ENCODE measurements at regions not wholly inside any gene's neighbourhood (a gene's known extent, or its start where the extent isn't known, plus 50 kb on each side); places are given as distances from the start of the nearest gene placed in this dataset.

DNA sequence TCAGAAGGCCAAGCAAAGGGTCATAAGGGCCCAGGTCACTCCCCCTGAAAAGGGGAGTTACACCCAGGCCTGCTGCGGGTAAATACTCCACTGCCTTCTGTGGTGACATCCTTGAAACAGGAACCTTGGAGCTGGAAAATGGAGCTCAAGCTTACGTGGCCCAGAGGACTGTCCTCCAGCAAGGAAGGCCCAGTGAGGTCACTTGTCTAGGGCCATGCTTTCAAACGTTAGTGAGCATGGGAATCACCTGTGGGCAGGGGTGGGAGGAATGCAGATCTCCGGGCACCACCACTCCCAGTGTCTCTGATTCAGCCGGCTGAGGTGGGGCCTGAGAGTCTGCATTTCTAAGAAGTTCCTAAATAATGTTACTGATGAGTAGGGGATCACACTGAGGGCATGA lies 140.5 kb upstream of the CCND2 start:
- TF ChIP-seq, protein P1, sequence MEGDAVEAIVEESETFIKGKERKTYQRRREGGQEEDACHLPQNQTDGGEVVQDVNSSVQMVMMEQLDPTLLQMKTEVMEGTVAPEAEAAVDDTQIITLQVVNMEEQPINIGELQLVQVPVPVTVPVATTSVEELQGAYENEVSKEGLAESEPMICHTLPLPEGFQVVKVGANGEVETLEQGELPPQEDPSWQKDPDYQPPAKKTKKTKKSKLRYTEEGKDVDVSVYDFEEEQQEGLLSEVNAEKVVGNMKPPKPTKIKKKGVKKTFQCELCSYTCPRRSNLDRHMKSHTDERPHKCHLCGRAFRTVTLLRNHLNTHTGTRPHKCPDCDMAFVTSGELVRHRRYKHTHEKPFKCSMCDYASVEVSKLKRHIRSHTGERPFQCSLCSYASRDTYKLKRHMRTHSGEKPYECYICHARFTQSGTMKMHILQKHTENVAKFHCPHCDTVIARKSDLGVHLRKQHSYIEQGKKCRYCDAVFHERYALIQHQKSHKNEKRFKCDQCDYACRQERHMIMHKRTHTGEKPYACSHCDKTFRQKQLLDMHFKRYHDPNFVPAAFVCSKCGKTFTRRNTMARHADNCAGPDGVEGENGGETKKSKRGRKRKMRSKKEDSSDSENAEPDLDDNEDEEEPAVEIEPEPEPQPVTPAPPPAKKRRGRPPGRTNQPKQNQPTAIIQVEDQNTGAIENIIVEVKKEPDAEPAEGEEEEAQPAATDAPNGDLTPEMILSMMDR (IDR thresholded peaks at IDR 0.05; ENCODE audit: control insufficient read depth, insufficient read depth, low read depth, low read length, missing control alignments) = no peak
- DNase-seq (ENCODE audit: low read depth) = no peak
- H3K4me3 ChIP-seq (ENCODE audit: control insufficient read depth, low read depth, low read length) = no peak overlapping the region

DNA sequence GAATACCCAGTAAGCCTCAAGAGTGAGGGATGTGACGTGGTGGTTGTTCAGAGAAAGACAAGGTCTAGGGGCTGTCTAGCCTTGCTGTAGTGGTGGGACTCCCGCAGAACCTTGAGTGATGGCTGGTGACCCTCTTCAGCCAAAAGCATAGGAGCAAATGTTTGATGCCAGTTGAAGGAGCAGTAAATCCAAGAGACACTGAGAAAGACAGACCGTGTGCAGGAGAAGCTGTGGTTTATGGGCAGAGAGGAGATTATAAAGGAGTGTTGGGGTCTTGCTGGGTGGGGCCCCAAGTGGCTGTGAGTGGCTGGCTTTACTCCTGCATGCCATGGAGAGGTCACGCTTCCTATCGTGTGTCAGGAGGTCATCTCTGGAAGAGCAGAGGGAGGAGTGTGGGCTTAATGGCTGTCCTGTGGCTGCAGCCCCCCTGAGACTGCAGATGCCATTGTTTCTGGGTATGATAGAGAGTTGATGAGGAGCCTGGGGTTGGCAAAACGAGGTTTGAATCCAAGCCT lies 152.0 kb upstream of the CCND2 start:
- no peak for DNase-seq (ENCODE audit: low read depth)
- no peak overlapping the region for H3K4me3 ChIP-seq (ENCODE audit: control insufficient read depth, low read depth, low read length)
- TF ChIP-seq, protein P1 (IDR thresholded peaks at IDR 0.05; ENCODE audit: control insufficient read depth, insufficient read depth, low read depth, low read length, missing control alignments) = no peak

DNA sequence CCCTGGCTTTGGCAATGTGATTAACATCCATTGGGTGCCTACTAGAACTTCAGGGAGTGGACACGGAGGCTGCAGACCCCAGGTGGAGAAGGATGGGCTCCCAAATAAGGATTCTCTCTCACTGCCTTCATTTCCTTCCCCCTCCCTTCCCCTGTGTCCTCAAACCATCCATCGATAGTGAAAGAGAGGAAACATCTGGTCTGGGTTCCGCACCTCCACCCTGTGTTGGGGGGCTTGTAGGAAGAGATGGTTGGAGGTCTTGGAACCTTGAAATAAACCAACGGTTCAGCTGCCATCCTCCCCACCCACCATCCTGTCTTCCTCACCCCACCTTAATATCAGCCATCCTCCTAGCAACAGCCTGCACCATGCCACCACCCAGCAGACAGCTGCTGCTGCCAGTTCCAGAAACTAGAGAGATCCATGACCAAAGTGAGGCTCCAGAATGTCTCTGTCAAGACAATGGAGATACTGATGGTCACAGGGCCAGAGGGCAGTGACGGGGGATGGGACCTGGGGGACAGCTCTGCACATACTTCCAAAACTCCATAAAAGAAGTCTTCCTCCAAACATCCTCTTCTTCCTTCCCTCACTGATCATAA lies 153.1 kb upstream of the CCND2 start:
- TF ChIP-seq, protein P1 (IDR thresholded peaks at IDR 0.05; ENCODE audit: control insufficient read depth, insufficient read depth, low read depth, low read length, missing control alignments) = no peak
- DNase-seq (ENCODE audit: low read depth) = no peak
- H3K4me3 ChIP-seq (ENCODE audit: control insufficient read depth, low read depth, low read length) = no peak overlapping the region

DNA sequence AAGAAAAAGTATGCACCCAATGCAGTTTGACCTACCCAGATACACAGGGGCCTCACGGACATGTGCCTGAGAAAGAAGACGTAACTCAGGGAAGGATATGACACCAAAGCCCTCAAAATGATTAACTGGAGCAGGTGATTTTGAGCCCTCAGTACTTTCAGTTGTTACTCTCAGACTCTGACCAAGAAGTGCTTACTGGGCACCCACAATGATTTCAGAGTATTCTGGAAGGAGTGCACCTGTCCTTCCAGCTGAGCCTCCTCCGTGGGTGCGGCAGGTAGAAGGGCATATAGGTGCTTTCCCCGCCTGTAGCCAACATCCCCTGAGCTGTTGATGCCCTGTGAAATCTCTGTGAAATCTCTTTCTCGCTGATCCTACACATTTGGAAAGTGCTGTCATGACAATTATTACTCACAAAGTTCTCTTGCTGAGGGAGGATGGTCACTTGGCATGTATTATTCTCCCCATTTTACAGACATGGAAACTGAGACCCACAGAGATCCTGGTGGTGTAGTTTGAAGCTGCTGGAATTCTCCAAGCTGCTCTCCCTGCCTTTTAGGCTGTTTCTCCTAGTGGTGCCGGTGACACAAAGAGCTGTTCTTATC lies 154.3 kb upstream of the CCND2 start:
- no peak for DNase-seq (ENCODE audit: low read depth)
- TF ChIP-seq, protein P1 (IDR thresholded peaks at IDR 0.05; ENCODE audit: control insufficient read depth, insufficient read depth, low read depth, low read length, missing control alignments) = no peak
- no peak overlapping the region for H3K4me3 ChIP-seq (ENCODE audit: control insufficient read depth, low read depth, low read length)

DNA sequence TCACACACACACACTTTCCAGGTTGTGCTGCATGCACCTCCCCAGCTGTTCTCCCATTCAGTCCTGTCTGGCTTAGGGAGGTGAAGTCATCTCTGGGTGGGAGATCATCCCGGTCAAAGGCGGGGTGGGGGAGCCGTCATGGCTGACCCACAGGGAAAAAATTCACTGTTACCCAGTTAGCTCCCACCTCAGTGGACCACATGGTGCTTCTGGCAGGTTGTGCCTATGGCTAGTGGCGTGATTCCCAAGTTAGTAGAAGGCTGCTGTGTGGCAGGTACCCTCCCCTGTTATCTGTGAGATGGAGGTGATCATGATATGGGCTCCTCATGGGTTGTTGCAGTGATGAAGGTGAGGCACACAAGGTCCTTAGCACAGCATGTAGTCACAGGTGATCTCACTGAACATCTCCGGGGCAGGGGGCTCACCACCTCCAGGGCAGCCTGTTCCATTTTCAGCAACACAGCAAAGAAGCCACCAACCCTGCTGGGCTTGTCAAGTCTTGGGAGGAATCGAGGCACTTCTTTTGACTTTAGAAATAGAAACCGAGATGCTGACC lies 154.9 kb upstream of the CCND2 start:
- H3K4me3 ChIP-seq (ENCODE audit: control insufficient read depth, low read depth, low read length) = no peak overlapping the region
- TF ChIP-seq, protein P1 (IDR thresholded peaks at IDR 0.05; ENCODE audit: control insufficient read depth, insufficient read depth, low read depth, low read length, missing control alignments) = no peak
- DNase-seq (ENCODE audit: low read depth) = no peak

DNA sequence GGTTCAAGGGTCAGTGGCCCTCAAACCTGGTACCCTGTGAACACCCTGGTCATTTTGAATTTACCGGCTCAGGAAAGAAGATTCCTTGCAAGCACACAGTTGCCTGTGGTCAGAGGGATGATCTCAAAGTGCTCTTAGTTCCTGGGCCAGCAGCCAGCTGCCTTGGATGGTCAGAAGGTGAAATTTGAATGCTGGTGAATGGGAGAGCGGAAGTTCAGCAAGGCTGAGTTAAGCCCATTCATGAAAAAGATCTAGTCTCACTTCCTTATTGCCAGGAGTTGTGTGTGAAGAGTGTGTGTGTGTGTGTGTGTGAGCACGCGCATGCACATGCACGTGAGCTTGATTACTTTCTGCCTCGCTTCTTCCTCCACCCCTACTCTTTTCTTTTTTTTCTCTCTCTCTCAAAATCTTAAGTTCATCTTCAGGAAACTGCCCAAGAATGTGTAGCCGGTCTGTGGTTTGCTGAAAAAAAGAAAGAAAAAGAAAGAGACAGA lies 155.5 kb upstream of the CCND2 start:
- TF ChIP-seq, protein P1 (IDR thresholded peaks at IDR 0.05; ENCODE audit: control insufficient read depth, insufficient read depth, low read depth, low read length, missing control alignments) = no peak
- no peak for DNase-seq (ENCODE audit: low read depth)
- no peak overlapping the region for H3K4me3 ChIP-seq (ENCODE audit: control insufficient read depth, low read depth, low read length)
